ENCODE measurements at regions not wholly inside any gene's neighbourhood (a gene's known extent, or its start where the extent isn't known, plus 50 kb on each side); places are given as distances from the start of the nearest gene placed in this dataset.

GRCh38 chr12:16870845-16871244 is 264.9 kb upstream of the LMO3 start:
- no peaks in the 10 kb centered on the region; a peak in 1 of 4 replicates for H3K4me1 Mint-ChIP-seq
- H3K27ac Mint-ChIP-seq, result no peak overlapping the region
- no peak overlapping the region for H4K91ac ChIP-seq (ENCODE audit: insufficient read length, low read depth, low read length)
- H2BK120ac ChIP-seq (ENCODE audit: low read depth, low read length, poor library complexity, severe bottlenecking), result no peak overlapping the region
- H2BK12ac ChIP-seq (ENCODE audit: insufficient read length, low read depth, low read length), result no peak overlapping the region
- no peak overlapping the region for H2BK20ac ChIP-seq (ENCODE audit: low read depth, low read length, poor library complexity, severe bottlenecking)
- H3K4me1 ChIP-seq (ENCODE audit: insufficient read depth, low read length), result no peaks in the 10 kb centered on the region
- H3K9ac ChIP-seq (ENCODE audit: extremely low read depth, insufficient read length, low read length), result no peak overlapping the region
- peaks cover 0 to 3% of the 10 kb centered on the region in 2 experiments; a peak in 3 of 5 replicates for H3K9me3 Mint-ChIP-seq
- no peak overlapping the region for H4K5ac ChIP-seq (ENCODE audit: insufficient read length, low read depth, low read length)
- H2BK15ac ChIP-seq (ENCODE audit: low read depth, low read length), result no peak overlapping the region
- H3K4me3 Mint-ChIP-seq, result no peak overlapping the region
- H3K36me3 Mint-ChIP-seq (ENCODE audit: insufficient read depth in 1 of 3, low read depth in 3 of 3), result no peaks in the 10 kb centered on the region
- H3K9me3 ChIP-seq (ENCODE audit: control insufficient read depth, low read depth, low read length), result no peaks in the 10 kb centered on the region
- no peaks in the 10 kb centered on the region for H3K79me1 ChIP-seq (ENCODE audit: insufficient read depth, low read depth, low read length, poor library complexity, severe bottlenecking)
- no peak for TF ChIP-seq CTCF (conservative IDR thresholded peaks at IDR 0.05)
- H3K27me3 ChIP-seq (ENCODE audit: insufficient read depth, low read length), result no peaks in the 10 kb centered on the region
- no peaks in the 10 kb centered on the region for H4K20me1 ChIP-seq (ENCODE audit: control insufficient read depth, insufficient read depth, insufficient read length)
- no peak overlapping the region for H4K8ac ChIP-seq (replicated peaks; ENCODE audit: insufficient read length, low read depth, low read length)
- H3K79me2 ChIP-seq (ENCODE audit: insufficient read depth, low read length), result no peaks in the 10 kb centered on the region
- no peak overlapping the region for H2AK5ac ChIP-seq (ENCODE audit: insufficient read length, low read length)
- H3K4me2 ChIP-seq (ENCODE audit: insufficient read depth, insufficient read length, low read length), result no peak overlapping the region
- H3K27me3 Mint-ChIP-seq (ENCODE audit: low read depth), result no peaks in the 10 kb centered on the region
- no CpG with 5 or more reads among the region's 1 CpG for WGBS (ENCODE audit: extremely low coverage, insufficient read length, low lambda C conversion rate)
- H3K4ac ChIP-seq (ENCODE audit: low read depth, low read length), result no peak overlapping the region
- no peak overlapping the region for H3K18ac ChIP-seq (ENCODE audit: insufficient read length, low read depth, low read length)
- H3K23ac ChIP-seq (ENCODE audit: insufficient read length, low read depth, low read length), result no peak overlapping the region
- H3K27ac ChIP-seq (ENCODE audit: insufficient read length, low read depth, low read length), result no peak overlapping the region
- H2AFZ ChIP-seq (ENCODE audit: low read length), result no peak overlapping the region
- no peak for DNase-seq
- no peak overlapping the region for H3K14ac ChIP-seq (ENCODE audit: insufficient read depth, low read length)
- no peak overlapping the region for H3T11ph ChIP-seq (ENCODE audit: low read length)
- H2BK5ac ChIP-seq (ENCODE audit: insufficient read length, low read length), result no peak overlapping the region
- H3K56ac ChIP-seq (ENCODE audit: insufficient read length, low read depth, low read length), result no peak overlapping the region
- no peaks in the 10 kb centered on the region for H3K23me2 ChIP-seq (ENCODE audit: insufficient read length, low read depth, low read length, poor library complexity, severe bottlenecking)
